ENCODE measurements at regions not wholly inside any gene's neighbourhood (a gene's known extent, or its start where the extent isn't known, plus 50 kb on each side); places are given as distances from the start of the nearest gene placed in this dataset. TPM values are rescaled to one million over a fixed set of nuclear protein-coding genes. Genes with fewer than 3 reads are reported as not detected.

Small RNA genes in the stretch of these regions (small RNA-seq; reads per million reads assigned to genes)
- gene AC093850.1 = not detected
